Dedifferentiated amniotic fluid mesenchymal stem cell (primary cell): ENCODE measurements at regions not wholly inside any gene's neighbourhood (a gene's known extent, or its start where the extent isn't known, plus 50 kb on each side); places are given as distances from the start of the nearest gene placed in this dataset.

Experiments used
- DNase-seq: peaks from one replicate; pipeline ENCODE4 v3.0.0-alpha.2; 2016; ENCODE audit errors: extremely low spot score

GRCh38 chr15:39176030-39176429 is 404.8 kb upstream of the THBS1 start:
- no peak for DNase-seq

- no peak for DNase-seq
Measured at GRCh38 chr15:39177561-39177960, 403.3 kb upstream of the THBS1 start.

- DNase-seq, result no peak
Measured at GRCh38 chr15:39180030-39180429, 400.8 kb upstream of the THBS1 start.

GRCh38 chr15:39180483-39180933 is 400.4 kb upstream of the THBS1 start:
- DNase-seq, result peak; percentile 87

GRCh38 chr15:39181056-39181747 is 399.7 kb upstream of the THBS1 start:
- DNase-seq, result peak; percentile 48

- peak; percentile 80 for DNase-seq
Measured at GRCh38 chr15:39181940-39182339, 398.9 kb upstream of the THBS1 start.

- no peak for DNase-seq
Measured at GRCh38 chr15:39183164-39183881, 397.6 kb upstream of the THBS1 start.

- no peak for DNase-seq
Measured at GRCh38 chr15:39184701-39185390, 396.0 kb upstream of the THBS1 start.

GRCh38 chr15:39188314-39188713 is 392.6 kb upstream of the THBS1 start:
- DNase-seq, result no peak

GRCh38 chr15:39188930-39189329 is 391.9 kb upstream of the THBS1 start:
- peak; percentile 34 for DNase-seq

GRCh38 chr15:39191871-39192291 is 389.0 kb upstream of the THBS1 start:
- peak; percentile 66 for DNase-seq

- no peak for DNase-seq
Measured at GRCh38 chr15:39192351-39192750, 388.5 kb upstream of the THBS1 start.

GRCh38 chr15:39192979-39193560 is 387.8 kb upstream of the THBS1 start:
- no peak for DNase-seq

GRCh38 chr15:39193611-39194010 is 387.3 kb upstream of the THBS1 start:
- DNase-seq, result no peak

- no peak for DNase-seq
Measured at GRCh38 chr15:39194106-39194830, 386.6 kb upstream of the THBS1 start.

- peak; percentile 84 for DNase-seq
Measured at GRCh38 chr15:39195961-39196486, 384.9 kb upstream of the THBS1 start.

- DNase-seq, result no peak
Measured at GRCh38 chr15:39198044-39199000, 382.6 kb upstream of the THBS1 start.

GRCh38 chr15:39199076-39199475 is 381.8 kb upstream of the THBS1 start:
- DNase-seq, result no peak

GRCh38 chr15:39200586-39200985 is 380.3 kb upstream of the THBS1 start:
- no peak for DNase-seq

- DNase-seq, result no peak
Measured at GRCh38 chr15:39202641-39203040, 378.2 kb upstream of the THBS1 start.
